ENCODE measurements at regions not wholly inside any gene's neighbourhood (a gene's known extent, or its start where the extent isn't known, plus 50 kb on each side); places are given as distances from the start of the nearest gene placed in this dataset.

GRCh38 chr6:43904311-43905123 lies 134.5 kb downstream of the VEGFA start:
- Histone ChIP-seq H2AFZ (no peak overlapping the region), H3K36me3 (replicated peaks; ENCODE audit: insufficient read depth, low read depth) (no peaks in the 10 kb centered on the region), H3K27me3 (no peaks in the 10 kb centered on the region), H3K4me2 (no peak overlapping the region), H3K27ac (no peak overlapping the region), H4K20me1 (ENCODE audit: insufficient read depth, poor library complexity, severe bottlenecking) (no peaks in the 10 kb centered on the region), H3K4me3 (no peak overlapping the region), H3K4me1 (ENCODE audit: insufficient read depth) (peaks cover 16% of the 10 kb centered on the region), H3K9me3 (ENCODE audit: low read depth) (no peaks in the 10 kb centered on the region), H3K9me2 (replicated peaks; ENCODE audit: insufficient read depth) (no peaks in the 10 kb centered on the region), H3K79me2 (no peaks in the 10 kb centered on the region)
- no peak for DNase-seq (ENCODE audit: low spot score)
- TF ChIP-seq EZH2 (IDR thresholded peaks at IDR 0.05; ENCODE audit: borderline replicate concordance) (no peak), CTCF (IDR thresholded peaks at IDR 0.05; ENCODE audit: poor library complexity) (no peak), EZH2phosphoT487 (IDR thresholded peaks at IDR 0.05; ENCODE audit: low read depth, severe bottlenecking, unreplicated experiment) (no peak)
- WGBS (ENCODE audit: low lambda C conversion rate, missing lambda C conversion rate) = 82% methylated on average over 5 of the region's 6 CpGs

- no peaks in the 10 kb centered on the region for H3K79me2 ChIP-seq
- WGBS (ENCODE audit: low lambda C conversion rate, missing lambda C conversion rate) = 76% methylated on average over 7 of the region's 7 CpGs
- H2AFZ ChIP-seq = no peak overlapping the region
- H4K20me1 ChIP-seq (ENCODE audit: insufficient read depth, poor library complexity, severe bottlenecking) = no peaks in the 10 kb centered on the region
- no peaks in the 10 kb centered on the region for H3K27me3 ChIP-seq
- peaks cover 16% of the 10 kb centered on the region for H3K4me1 ChIP-seq (ENCODE audit: insufficient read depth)
- H3K9me3 ChIP-seq (ENCODE audit: low read depth) = no peaks in the 10 kb centered on the region
- H3K4me3 ChIP-seq = no peak overlapping the region
- TF ChIP-seq EZH2 (IDR thresholded peaks at IDR 0.05; ENCODE audit: borderline replicate concordance) (no peak), CTCF (IDR thresholded peaks at IDR 0.05; ENCODE audit: poor library complexity) (no peak), EZH2phosphoT487 (IDR thresholded peaks at IDR 0.05; ENCODE audit: low read depth, severe bottlenecking, unreplicated experiment) (no peak)
- no peak for DNase-seq (ENCODE audit: low spot score)
- no peak overlapping the region for H3K4me2 ChIP-seq
- H3K27ac ChIP-seq = no peak overlapping the region
- no peaks in the 10 kb centered on the region for H3K36me3 ChIP-seq (replicated peaks; ENCODE audit: insufficient read depth, low read depth)
- no peaks in the 10 kb centered on the region for H3K9me2 ChIP-seq (replicated peaks; ENCODE audit: insufficient read depth)
These were observed 133.8 kb downstream of the VEGFA start for GRCh38 chr6:43903739-43904290.

GRCh38 chr6:43901733-43902230 lies 131.8 kb downstream of the VEGFA start:
- Histone ChIP-seq H3K36me3 (replicated peaks; ENCODE audit: insufficient read depth, low read depth) (no peaks in the 10 kb centered on the region), H2AFZ (no peak overlapping the region), H4K20me1 (ENCODE audit: insufficient read depth, poor library complexity, severe bottlenecking) (no peaks in the 10 kb centered on the region), H3K9me3 (ENCODE audit: low read depth) (no peaks in the 10 kb centered on the region), H3K79me2 (no peaks in the 10 kb centered on the region), H3K27me3 (no peaks in the 10 kb centered on the region), H3K4me3 (no peak overlapping the region), H3K4me2 (no peak overlapping the region), H3K27ac (peak overlapping the region; percentile 53), H3K4me1 (ENCODE audit: insufficient read depth) (peaks cover 16% of the 10 kb centered on the region), H3K9me2 (replicated peaks; ENCODE audit: insufficient read depth) (no peaks in the 10 kb centered on the region)
- TF ChIP-seq EZH2 (IDR thresholded peaks at IDR 0.05; ENCODE audit: borderline replicate concordance) = no peak
- no peak for TF ChIP-seq EZH2phosphoT487 (IDR thresholded peaks at IDR 0.05; ENCODE audit: low read depth, severe bottlenecking, unreplicated experiment)
- WGBS (ENCODE audit: low lambda C conversion rate, missing lambda C conversion rate) = 49% methylated on average over 4 of the region's 4 CpGs
- no peak for DNase-seq (ENCODE audit: low spot score)

All from hepatocyte (in vitro differentiated cells).